Superior temporal gyrus (tissue), 1 donor: ENCODE measurements at regions not wholly inside any gene's neighbourhood (a gene's known extent, or its start where the extent isn't known, plus 50 kb on each side); places are given as distances from the start of the nearest gene placed in this dataset.

ENCODE experiments used
- DNase-seq: peaks from one replicate; pipeline ENCODE4 v3.0.0-alpha.2; 2016; ENCODE audit errors: extremely low spot score

DNA sequence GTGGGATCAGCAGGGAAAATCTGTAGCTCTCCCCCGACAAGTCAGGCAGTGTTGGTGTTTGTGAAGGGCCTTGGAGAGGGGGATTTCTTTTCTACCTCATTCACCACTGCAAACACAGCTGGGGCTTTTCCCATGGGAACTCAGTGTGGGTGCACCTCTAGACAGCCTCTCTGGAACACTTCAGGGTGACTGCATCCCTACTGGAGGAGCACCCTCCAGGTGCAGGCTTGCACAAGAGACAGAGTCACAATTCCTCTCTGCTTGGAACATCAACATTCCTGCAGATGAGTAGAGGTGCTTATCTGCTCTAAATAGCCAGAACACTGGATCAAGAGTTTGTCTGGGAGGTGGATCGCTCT lies 72.7 kb upstream of the AKAP13 start:
- no peak for DNase-seq

DNA sequence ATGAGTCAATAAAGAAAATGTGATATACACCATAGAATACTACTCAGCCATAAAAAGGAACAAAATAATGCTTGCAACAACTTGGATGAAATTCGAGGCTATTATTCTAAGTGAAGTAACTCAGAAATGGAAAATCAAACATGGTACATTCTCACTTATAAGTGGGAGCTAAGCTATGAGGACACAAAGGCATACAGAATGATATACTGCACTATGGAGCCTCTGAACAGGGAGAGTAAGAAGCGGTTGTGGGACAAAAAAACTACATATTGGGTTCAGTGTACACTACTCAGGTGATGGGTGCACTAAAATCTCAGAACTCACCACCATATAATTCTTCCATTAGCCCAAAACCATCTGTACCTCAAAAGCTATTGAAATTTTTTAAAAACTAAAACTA lies 68.8 kb upstream of the AKAP13 start:
- no peak for DNase-seq

DNA sequence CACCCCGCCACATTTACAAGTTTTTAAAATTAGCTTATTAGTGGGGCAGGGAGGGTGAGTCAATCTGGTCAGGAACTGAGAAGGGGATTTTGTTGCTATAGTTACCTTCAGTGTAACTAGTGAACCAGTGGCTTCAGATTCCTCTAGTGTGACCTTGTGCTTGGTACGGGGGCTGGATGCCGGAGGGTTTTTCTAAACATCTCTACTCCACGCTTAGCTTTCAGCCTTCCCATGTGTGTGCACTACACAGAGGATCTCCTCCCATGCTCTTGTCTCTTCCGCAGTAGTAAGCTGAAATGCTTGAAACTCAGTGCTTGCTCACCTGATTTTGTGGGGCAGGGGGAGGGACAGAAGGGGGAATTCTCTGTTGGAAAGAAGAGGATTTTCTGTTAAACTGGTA lies 67.9 kb upstream of the AKAP13 start:
- DNase-seq = no peak

DNA sequence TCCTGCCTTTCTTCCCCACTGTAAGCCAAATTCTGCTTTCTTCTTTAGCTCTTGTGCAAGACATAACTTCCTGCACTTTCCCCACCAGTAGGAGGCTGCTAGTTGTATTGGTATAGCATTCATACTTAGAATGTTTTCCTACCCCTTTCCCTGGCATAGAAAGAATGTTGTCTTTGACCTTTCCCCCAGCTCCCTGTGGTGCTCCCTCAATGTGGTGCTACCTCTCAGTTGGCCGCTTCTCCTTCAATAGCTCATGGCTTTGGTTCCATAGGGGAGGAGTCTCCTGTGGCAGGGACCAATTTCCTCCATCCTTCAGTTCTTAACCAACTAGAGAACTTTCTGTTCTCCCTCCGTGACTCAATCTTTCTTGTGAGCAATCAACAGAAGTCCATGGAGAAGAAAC lies 67.5 kb upstream of the AKAP13 start:
- DNase-seq = no peak

DNA sequence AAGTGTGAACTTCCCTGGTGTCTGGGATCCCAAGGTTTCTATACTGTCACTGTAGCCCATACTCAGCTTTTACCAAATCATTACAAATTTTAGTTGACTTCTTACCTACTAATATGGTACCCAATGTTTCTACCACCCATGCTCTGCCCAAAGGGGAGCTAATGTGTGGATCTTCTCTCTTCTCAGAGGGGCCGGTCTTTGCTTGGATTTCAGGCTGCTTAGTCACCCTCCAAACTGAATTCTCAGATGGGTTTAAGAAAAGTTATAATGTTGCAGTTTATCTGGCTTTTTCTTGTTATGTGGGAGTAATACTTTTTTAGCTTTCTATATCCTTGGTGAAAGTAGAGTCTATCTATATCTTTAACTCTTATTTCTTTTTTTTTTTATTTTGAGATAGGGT lies 67.1 kb upstream of the AKAP13 start:
- DNase-seq = no peak

DNA sequence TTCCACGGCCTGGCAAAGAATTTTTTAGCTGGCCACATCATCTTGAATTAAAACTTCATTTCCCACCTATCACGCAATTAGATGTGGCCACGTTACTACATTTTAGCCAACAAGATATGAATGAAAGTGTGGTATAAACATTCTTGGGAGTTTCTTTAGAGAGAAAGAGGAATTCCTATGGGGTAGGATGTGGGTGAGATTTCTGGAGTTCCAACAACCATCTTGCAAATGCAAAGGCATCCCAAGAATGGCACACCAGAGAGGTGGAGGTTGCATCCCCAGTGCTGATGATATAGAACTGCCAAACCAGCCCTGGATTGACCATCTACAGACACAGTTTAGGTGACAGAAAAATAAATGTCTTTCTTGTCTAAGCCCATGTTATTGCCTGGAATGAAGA lies 66.3 kb upstream of the AKAP13 start:
- DNase-seq = no peak

DNA sequence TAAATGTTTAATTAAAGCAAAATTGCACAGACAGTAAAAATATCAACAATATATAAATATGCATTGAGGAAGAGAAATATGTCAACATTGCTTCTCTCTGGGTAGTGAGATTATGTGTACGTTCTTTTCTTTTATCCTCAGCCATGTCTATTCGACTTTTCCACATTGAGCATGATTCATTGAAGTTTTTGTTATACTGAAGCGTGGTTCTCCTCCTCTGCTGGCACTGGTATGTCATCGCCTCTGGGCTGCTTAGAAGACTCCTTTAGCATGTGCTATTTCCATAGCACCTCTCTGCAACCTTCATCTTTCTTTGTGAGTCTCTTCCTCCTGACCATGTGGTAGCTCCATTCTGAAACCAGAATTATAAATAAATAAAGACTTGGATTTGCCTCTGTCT lies 65.8 kb upstream of the AKAP13 start:
- DNase-seq = no peak

DNA sequence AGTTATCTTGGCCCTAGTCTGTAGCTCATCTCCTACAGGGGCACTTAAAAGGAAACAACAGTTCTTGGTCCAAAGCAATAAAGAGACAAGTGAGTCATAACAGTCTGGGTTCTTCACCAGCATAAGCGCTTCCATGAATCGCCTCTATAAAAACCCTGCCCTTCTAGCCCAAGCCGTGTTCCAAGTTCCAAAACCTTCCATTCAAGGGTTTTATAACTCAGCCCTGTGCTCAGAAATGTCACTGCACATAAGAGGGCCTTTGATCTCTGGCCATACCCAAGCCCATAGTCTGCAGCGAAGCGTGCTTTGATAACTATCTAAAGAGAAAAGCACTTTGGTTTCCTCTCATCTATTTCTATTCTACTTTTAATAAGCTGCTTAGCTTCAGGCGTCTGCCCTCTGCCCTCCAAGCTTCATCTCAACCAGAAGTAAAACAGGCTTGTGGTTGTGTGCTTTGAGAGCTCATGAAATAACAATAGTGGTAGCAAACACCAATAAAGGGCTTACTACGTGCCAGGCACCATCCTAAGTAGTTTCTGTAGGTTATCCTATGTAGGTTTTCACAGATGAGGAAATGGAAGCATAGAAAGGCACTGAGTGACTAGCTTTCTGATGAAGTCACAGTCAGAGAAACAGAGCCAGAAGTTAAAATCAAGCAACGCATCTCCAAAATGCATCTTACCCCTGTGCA lies 64.0 kb upstream of the AKAP13 start:
- DNase-seq = no peak

DNA sequence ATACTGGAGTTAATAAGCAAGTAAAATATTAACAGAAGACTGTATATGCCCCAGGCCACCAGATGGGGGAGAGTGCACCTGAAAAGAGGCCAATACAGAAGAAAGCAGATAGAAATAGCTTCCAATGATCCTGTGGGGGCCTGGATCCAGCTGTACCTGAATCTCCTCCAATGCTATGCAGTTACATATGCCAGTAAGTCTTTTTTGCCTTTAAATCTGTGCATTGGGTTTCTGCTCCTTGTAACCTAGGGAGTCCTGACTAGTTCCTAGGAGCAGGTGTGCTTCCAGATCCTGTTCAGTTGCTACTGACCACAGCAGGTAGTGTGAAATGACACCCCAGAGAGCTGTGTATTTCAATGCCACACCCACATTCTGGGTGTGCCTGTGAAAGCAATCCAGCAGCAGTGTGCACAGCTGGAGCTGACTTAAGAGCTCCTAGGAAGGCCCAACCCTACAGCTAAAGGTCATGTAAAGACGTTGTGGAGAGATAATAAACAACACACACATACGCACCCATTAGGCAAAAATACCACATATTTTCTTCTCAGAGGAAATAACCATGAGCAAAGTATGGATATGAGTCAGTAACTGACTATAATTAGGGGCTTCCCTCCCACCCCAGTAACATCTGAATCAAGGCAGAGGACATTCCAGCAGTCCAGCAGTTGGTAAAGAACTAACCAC lies 62.2 kb upstream of the AKAP13 start:
- no peak for DNase-seq

DNA sequence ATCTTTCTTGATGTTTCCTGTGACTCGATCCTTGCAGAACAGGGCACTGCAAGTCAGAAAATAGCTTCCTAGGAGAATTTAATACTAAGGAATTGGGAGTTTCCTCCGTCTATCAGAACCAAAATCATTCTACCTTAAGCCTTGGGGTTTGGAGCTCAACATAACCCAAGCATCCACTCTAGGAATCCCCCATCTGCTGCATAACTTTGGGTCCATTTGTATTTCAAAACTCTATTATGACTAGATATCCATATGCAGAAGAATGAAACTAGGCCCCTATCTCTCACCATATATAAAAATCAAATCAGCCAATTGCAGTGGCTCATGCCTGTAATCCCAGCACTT lies 61.7 kb upstream of the AKAP13 start:
- no peak for DNase-seq

DNA sequence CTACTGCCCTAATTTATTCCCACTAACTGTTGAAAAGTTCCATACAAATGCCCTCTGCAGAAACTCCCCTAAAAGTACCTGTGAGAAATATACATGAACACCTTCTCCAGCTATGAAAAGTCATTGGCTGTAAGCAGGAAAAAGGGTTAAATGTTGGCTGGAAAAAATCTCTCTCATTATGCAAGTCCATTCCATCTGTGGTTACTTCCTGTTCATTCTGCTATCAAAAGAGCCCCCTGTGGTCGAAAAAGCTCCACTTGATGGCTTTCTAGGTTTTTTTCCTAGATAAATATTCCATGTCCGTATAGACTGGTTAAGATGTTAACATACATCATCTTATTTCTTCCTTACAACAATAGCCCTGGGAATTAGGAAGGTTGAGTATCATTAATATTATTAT lies 56.2 kb upstream of the AKAP13 start:
- no peak for DNase-seq

DNA sequence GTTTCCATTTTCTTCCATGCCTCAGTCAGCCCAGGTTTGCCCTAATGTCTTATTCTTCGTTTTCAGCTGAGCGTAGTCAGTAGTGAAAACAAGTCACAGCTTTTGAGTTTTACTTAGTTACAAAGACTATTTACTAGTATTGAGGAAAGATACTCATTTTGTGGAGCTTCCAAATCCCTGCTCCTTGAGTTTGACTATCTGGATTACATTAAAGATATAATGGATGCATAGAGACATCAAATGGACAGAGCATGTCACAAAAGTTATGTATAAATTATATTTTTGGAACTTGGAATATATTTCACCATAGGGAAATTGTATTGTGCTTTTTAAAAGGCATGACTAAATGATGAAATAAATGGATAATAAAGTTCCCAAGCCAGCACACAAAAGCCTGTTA lies 54.6 kb upstream of the AKAP13 start:
- no peak for DNase-seq

DNA sequence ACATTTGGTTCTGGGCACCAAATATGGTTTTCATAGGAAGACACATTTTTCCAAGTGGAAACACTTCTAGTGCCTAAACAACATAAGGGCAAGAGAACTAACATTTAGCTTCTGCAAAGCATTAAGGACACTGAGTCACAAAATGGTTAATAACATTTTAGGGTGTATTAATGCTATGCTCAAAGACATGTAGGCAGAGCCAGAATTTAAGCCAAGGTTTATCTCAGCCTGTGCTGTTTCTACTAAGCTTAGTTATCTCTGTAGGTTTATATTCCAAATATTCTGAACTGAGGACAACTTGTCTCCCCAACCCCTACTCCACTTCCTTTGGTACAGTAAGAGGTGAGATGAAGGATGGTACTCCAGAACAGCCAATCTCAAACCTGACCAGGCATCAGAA lies 54.1 kb upstream of the AKAP13 start:
- no peak for DNase-seq

DNA sequence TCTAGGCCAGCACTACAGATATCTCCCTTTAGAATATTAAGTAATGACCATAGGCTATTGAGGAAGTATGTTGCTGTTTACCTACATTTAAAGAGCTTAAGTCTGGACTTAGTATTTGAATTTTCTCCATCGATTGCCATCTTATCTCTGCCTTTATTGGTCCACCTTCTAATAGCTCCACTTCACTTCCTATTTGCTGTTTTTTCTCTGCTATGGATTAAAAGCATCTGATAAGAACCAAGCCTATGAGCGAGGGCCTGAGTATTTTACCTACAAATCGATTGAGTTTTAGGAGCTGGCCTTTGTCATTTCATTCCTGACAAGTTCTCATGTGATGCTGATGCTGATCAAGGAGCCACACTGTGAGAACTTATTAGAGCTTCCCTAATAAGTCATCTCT lies 52.6 kb upstream of the AKAP13 start:
- no peak for DNase-seq

DNA sequence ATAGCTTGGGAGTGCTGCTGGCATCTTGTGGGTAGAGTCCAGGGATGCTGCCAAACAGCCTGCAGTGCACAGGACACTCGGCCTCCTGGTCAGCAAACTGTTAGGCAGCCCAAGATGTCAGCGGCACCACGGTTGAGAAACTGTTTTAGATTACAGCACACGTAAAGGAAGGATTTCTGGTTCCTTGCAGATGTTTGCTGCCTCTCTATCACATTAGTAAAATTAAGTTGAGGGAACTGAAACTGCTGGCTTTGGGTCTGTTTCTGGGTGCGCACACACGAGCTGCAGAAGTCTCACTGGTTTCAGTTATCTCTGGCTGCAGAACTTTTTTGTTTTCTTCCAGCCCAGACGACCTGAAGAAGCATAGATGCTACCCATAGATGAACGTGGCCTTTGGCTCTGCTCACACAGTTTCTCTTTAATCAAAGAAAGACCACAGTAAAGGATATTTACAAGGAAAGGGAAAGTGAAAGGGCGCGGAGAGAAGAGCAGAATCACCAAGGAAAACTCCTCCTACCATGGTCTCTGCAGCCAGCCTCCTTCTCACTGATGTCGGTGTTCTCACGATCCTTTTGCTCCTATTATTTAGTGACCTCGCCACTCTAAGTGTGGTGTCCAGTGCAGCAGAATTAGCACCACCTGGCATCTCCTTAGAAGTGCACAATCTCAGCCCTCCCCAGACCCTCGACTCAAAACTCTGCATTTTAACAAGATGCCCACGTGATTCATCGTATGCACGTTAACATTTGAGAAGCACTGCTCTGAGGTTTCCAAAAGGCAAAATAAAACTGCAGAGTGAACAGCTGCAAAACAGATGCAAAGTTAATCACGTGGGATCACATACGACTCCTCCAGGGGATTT lies 50.6 kb upstream of the AKAP13 start:
- DNase-seq = peak; percentile 32
